Fibroblast of skin of right quadriceps (primary cell): ENCODE measurements at regions not wholly inside any gene's neighbourhood (a gene's known extent, or its start where the extent isn't known, plus 50 kb on each side); places are given as distances from the start of the nearest gene placed in this dataset.
"Not testable (repeated sequence)": the region's sequence is repeated elsewhere in the genome, so short reads cannot be mapped to it uniquely, and the experiment has no call there.

Experiments
- DNase-seq: peaks from one replicate; pipeline ENCODE4 v3.0.0-alpha.2; 2013

- DNase-seq, result no peak
Measured at GRCh38 chr3:39657075-39657474, 152.3 kb upstream of the MYRIP start.

- no peak for DNase-seq
Measured at GRCh38 chr3:39657775-39658174, 151.6 kb upstream of the MYRIP start.

GRCh38 chr3:39664931-39665330 is 144.5 kb upstream of the MYRIP start:
- no peak for DNase-seq

- DNase-seq, result no peak
Measured at GRCh38 chr3:39665441-39665840, 144.0 kb upstream of the MYRIP start.

- DNase-seq, result peak; percentile 39
Measured at GRCh38 chr3:39668420-39668819, 141.0 kb upstream of the MYRIP start.

GRCh38 chr3:39671116-39671515 is 138.3 kb upstream of the MYRIP start:
- no peak for DNase-seq

- no peak for DNase-seq
Measured at GRCh38 chr3:39671600-39671999, 137.8 kb upstream of the MYRIP start.

- peak; percentile 46 for DNase-seq
Measured at GRCh38 chr3:39705351-39705900, 104.0 kb upstream of the MYRIP start.

- DNase-seq, result peak; percentile 29
Measured at GRCh38 chr3:39707314-39707909, 102.0 kb upstream of the MYRIP start.

- no peak for DNase-seq
Measured at GRCh38 chr3:39712413-39713048, 96.9 kb upstream of the MYRIP start.

- DNase-seq, result not testable (repeated sequence)
Measured at GRCh38 chr3:39713341-39713740, 96.1 kb upstream of the MYRIP start.

- DNase-seq, result no peak
Measured at GRCh38 chr3:39716849-39717248, 92.6 kb upstream of the MYRIP start.

- peak; percentile 70 for DNase-seq
Measured at GRCh38 chr3:39718674-39719595, 90.5 kb upstream of the MYRIP start.

- peak; percentile 5 for DNase-seq
Measured at GRCh38 chr3:39721076-39721475, 88.3 kb upstream of the MYRIP start.

- no peak for DNase-seq
Measured at GRCh38 chr3:39724233-39724846, 85.1 kb upstream of the MYRIP start.

- no peak for DNase-seq
Measured at GRCh38 chr3:39725321-39725720, 84.1 kb upstream of the MYRIP start.

GRCh38 chr3:39727415-39727814 is 82.0 kb upstream of the MYRIP start:
- DNase-seq, result no peak

- DNase-seq, result no peak
Measured at GRCh38 chr3:39733804-39734203, 75.6 kb upstream of the MYRIP start.

GRCh38 chr3:39739658-39740057 is 69.8 kb upstream of the MYRIP start:
- DNase-seq, result not testable (repeated sequence)

GRCh38 chr3:39744746-39745145 is 64.7 kb upstream of the MYRIP start:
- no peak for DNase-seq

GRCh38 chr3:39748002-39748401 is 61.4 kb upstream of the MYRIP start:
- no peak for DNase-seq

GRCh38 chr3:39748763-39749162 is 60.6 kb upstream of the MYRIP start:
- no peak for DNase-seq

- no peak for DNase-seq
Measured at GRCh38 chr3:39750712-39751111, 58.7 kb upstream of the MYRIP start.
